ENCODE measurements at regions not wholly inside any gene's neighbourhood (a gene's known extent, or its start where the extent isn't known, plus 50 kb on each side); places are given as distances from the start of the nearest gene placed in this dataset.

DNA sequence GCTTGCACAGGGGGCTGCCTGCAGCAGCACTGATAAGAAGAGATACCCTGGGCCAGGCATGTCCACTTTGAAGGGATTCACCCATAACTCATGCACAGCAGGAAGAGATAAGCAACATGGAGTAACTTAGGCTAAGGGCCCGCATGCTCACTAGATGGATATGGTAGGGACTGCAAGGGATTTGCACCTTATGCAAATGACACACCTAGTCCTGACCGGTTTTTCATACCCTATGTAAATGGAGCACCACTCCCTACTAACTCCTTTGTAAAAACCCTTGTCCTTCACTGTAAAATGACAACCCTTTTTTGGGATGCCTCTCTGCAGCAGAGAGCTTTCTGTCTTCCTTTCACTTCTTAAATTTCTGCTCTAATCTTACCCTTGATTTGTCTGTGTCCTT, 658.9 kb upstream of the CCDC179 start:
- Mint-ChIP-seq H3K4me1 (no peaks in the 10 kb centered on the region), H3K9me3 (peaks cover 2% of the 10 kb centered on the region), H3K36me3 (ENCODE audit: low read depth) (no peaks in the 10 kb centered on the region), H3K27ac (no peak overlapping the region), H3K27me3 (no peaks in the 10 kb centered on the region), H3K4me3 (no peak overlapping the region)
- CTCF ChIA-PET = no interaction called here
- DNase-seq = no peak
- POLR2A ChIA-PET = no interaction called here

- POLR2A ChIA-PET = no interaction called here
- no peaks in the 10 kb centered on the region for H3K36me3 Mint-ChIP-seq (ENCODE audit: low read depth)
- no peaks in the 10 kb centered on the region for H3K27me3 Mint-ChIP-seq
- no peak overlapping the region for H3K27ac Mint-ChIP-seq
- H3K9me3 Mint-ChIP-seq = peaks cover 2% of the 10 kb centered on the region
- CTCF ChIA-PET = no interaction called here
- H3K4me3 Mint-ChIP-seq = no peak overlapping the region
- no peaks in the 10 kb centered on the region for H3K4me1 Mint-ChIP-seq
- DNase-seq = no peak
These were observed 660.1 kb upstream of the CCDC179 start for GRCh38 chr11:23520226-23520960.

- H3K27ac Mint-ChIP-seq = no peak overlapping the region
- H3K9me3 Mint-ChIP-seq = no peaks in the 10 kb centered on the region
- POLR2A ChIA-PET = no interaction called here
- CTCF ChIA-PET = no interaction called here
- H3K27me3 Mint-ChIP-seq = no peaks in the 10 kb centered on the region
- no peaks in the 10 kb centered on the region for H3K4me1 Mint-ChIP-seq
- H3K4me3 Mint-ChIP-seq = no peak overlapping the region
- no peak for DNase-seq
- H3K36me3 Mint-ChIP-seq (ENCODE audit: low read depth) = no peaks in the 10 kb centered on the region
These were observed 676.6 kb upstream of the CCDC179 start for GRCh38 chr11:23536907-23537306.

GRCh38 chr11:23539556-23539955, 679.3 kb upstream of the CCDC179 start:
- no peaks in the 10 kb centered on the region for H3K9me3 Mint-ChIP-seq
- no peak for DNase-seq
- no peaks in the 10 kb centered on the region for H3K27me3 Mint-ChIP-seq
- no peak overlapping the region for H3K27ac Mint-ChIP-seq
- CTCF ChIA-PET = interaction anchor here (1.0 to 1.3 kb wide), 2 partner anchors 14 kb away, joined by 3 to 5 read pairs; no protein-coding TSS in a partner anchor
- no peaks in the 10 kb centered on the region for H3K4me1 Mint-ChIP-seq
- H3K36me3 Mint-ChIP-seq (ENCODE audit: low read depth) = no peaks in the 10 kb centered on the region
- POLR2A ChIA-PET = no interaction called here
- H3K4me3 Mint-ChIP-seq = no peak overlapping the region

DNA sequence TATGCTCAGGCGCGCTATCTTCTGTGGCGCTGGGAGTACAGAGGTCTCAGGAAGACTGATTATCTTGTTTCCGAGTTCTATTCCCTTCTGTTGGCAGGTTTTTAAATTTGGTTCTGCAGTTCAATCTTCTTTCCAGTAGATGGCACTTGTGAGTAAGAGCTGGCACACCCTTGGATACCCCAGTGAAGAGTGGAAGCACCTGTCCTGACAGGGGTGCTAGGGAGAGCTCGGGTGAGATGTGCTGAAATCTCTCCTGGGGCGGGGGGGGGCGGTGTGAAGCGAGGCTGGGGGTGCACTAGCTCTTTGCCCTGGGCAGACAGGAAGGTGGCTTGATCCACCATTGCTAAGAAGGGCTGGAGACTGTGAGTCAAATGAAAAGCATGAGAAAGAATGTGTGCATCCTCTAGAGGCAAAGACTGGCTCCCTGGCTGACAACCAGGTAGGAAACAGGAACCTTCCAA, 679.9 kb upstream of the CCDC179 start:
- POLR2A ChIA-PET = no interaction called here
- Mint-ChIP-seq H3K27me3 (no peaks in the 10 kb centered on the region), H3K4me1 (no peaks in the 10 kb centered on the region), H3K27ac (no peak overlapping the region), H3K4me3 (no peak overlapping the region), H3K36me3 (ENCODE audit: low read depth) (no peaks in the 10 kb centered on the region), H3K9me3 (no peaks in the 10 kb centered on the region)
- DNase-seq = peak; percentile 9
- CTCF ChIA-PET = interaction anchor here (1.0 to 1.3 kb wide), 3 partner anchors 14 to 1729 kb away, joined by 3 to 5 read pairs (median 3); no protein-coding TSS in a partner anchor

- no peaks in the 10 kb centered on the region for H3K36me3 Mint-ChIP-seq (ENCODE audit: low read depth)
- no peaks in the 10 kb centered on the region for H3K4me1 Mint-ChIP-seq
- no peaks in the 10 kb centered on the region for H3K9me3 Mint-ChIP-seq
- ChIA-PET CTCF (no interaction called here), POLR2A (no interaction called here)
- no peaks in the 10 kb centered on the region for H3K27me3 Mint-ChIP-seq
- H3K4me3 Mint-ChIP-seq = no peak overlapping the region
- DNase-seq = no peak
- no peak overlapping the region for H3K27ac Mint-ChIP-seq
These were observed 681.9 kb upstream of the CCDC179 start for GRCh38 chr11:23542189-23542588.

DNA sequence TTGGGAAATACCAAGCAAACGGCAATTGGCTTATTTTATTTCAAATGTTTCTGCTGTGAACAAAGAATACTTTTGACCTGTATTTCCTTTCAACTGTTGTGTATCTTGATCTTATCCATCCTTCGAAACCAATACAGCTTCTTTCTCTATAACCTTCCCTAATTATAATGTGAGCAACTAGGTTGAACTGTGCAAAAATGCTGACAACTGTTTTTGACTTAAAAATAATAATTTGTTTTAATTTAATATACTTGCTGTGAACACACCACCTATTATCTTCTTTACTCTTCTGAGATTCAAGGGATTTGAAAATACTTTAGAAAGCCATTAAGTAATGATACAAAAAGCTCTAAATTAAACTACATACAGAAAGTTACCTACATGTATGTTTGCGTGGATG, 682.5 kb upstream of the CCDC179 start:
- Mint-ChIP-seq H3K36me3 (ENCODE audit: low read depth) (no peaks in the 10 kb centered on the region), H3K9me3 (no peaks in the 10 kb centered on the region), H3K27ac (no peak overlapping the region), H3K4me3 (no peak overlapping the region), H3K27me3 (no peaks in the 10 kb centered on the region), H3K4me1 (no peaks in the 10 kb centered on the region)
- ChIA-PET CTCF (no interaction called here), POLR2A (no interaction called here)
- DNase-seq = no peak

- Mint-ChIP-seq H3K4me3 (no peak overlapping the region), H3K27ac (no peak overlapping the region), H3K36me3 (ENCODE audit: low read depth) (no peaks in the 10 kb centered on the region), H3K9me3 (no peaks in the 10 kb centered on the region), H3K4me1 (no peaks in the 10 kb centered on the region), H3K27me3 (no peaks in the 10 kb centered on the region)
- DNase-seq = no peak
- ChIA-PET POLR2A (no interaction called here), CTCF (no interaction called here)
These were observed 683.5 kb upstream of the CCDC179 start for GRCh38 chr11:23543651-23544222.

- CTCF ChIA-PET = no interaction called here
- H3K27ac Mint-ChIP-seq = no peak overlapping the region
These were observed 691.4 kb upstream of the CCDC179 start for GRCh38 chr11:23551706-23552105.

DNA sequence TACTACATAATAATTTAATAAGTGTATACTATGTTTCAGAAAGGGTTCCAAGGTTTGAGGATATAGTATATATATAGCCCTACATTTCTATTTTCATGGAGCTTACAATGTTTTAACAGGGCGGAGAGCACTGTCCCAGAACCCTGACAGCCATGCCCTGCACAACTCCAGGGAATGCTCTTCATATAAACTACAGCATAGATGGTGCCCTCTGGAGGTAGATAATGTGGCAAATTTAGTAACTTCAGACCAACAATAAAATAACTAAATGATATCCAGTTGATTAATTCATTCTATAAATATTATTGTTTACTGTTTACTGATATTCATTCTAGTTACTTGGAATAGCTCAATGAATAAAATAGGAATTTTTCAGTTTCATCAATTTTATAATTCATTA, 693.7 kb upstream of the CCDC179 start:
- Mint-ChIP-seq H3K36me3 (ENCODE audit: low read depth) (no peaks in the 10 kb centered on the region), H3K27ac (no peak overlapping the region), H3K27me3 (no peaks in the 10 kb centered on the region), H3K4me1 (no peaks in the 10 kb centered on the region), H3K4me3 (no peak overlapping the region), H3K9me3 (no peaks in the 10 kb centered on the region)
- DNase-seq = no peak
- ChIA-PET CTCF (interaction anchor here (1.2 kb wide), 1 partner anchor 14 kb away, joined by 5 read pairs; no protein-coding TSS in a partner anchor), POLR2A (no interaction called here)

More at GRCh38 chr11:23551706-23552105, 691.4 kb upstream of the CCDC179 start:
- no peaks in the 10 kb centered on the region for H3K27me3 Mint-ChIP-seq
- H3K4me1 Mint-ChIP-seq = no peaks in the 10 kb centered on the region
- no peaks in the 10 kb centered on the region for H3K9me3 Mint-ChIP-seq
- DNase-seq = no peak
- no peak overlapping the region for H3K4me3 Mint-ChIP-seq
- POLR2A ChIA-PET = no interaction called here
- H3K36me3 Mint-ChIP-seq (ENCODE audit: low read depth) = no peaks in the 10 kb centered on the region

GRCh38 chr11:23555085-23555484, 694.8 kb upstream of the CCDC179 start:
- ChIA-PET POLR2A (no interaction called here), CTCF (no interaction called here)
- no peaks in the 10 kb centered on the region for H3K9me3 Mint-ChIP-seq
- H3K4me1 Mint-ChIP-seq = no peaks in the 10 kb centered on the region
- no peaks in the 10 kb centered on the region for H3K27me3 Mint-ChIP-seq
- H3K27ac Mint-ChIP-seq = no peak overlapping the region
- no peaks in the 10 kb centered on the region for H3K36me3 Mint-ChIP-seq (ENCODE audit: low read depth)
- DNase-seq = no peak
- H3K4me3 Mint-ChIP-seq = no peak overlapping the region

GRCh38 chr11:23556163-23556750, 696.0 kb upstream of the CCDC179 start:
- no peak for DNase-seq
- Mint-ChIP-seq H3K27me3 (no peaks in the 10 kb centered on the region), H3K36me3 (ENCODE audit: low read depth) (no peaks in the 10 kb centered on the region), H3K9me3 (no peaks in the 10 kb centered on the region), H3K27ac (no peak overlapping the region), H3K4me3 (no peak overlapping the region), H3K4me1 (no peaks in the 10 kb centered on the region)
- CTCF ChIA-PET = no interaction called here
- POLR2A ChIA-PET = interaction anchor here (0.6 kb wide), 1 partner anchor 39 kb away, joined by 3 read pairs; no protein-coding TSS in a partner anchor

DNA sequence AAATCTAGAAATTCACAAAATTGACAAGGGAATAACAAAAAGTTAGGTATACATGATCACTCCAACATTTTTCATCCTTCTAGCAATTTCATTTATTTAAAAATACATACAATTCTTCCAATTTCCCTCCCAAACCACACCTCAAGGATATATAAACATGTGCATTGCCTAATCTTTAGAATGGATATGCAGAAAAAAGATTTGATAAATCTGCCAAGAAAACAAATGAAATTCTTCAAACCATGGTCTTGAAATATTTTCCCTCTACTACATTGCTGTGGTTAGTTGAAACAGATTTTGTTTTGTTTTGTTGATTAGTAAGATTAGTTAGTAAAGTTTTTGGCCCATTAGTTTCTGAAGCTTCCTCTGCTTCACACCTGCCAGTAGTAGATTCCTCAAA, 703.3 kb upstream of the CCDC179 start:
- Mint-ChIP-seq H3K27ac (no peak overlapping the region), H3K27me3 (no peaks in the 10 kb centered on the region), H3K36me3 (ENCODE audit: low read depth) (no peaks in the 10 kb centered on the region), H3K4me3 (no peak overlapping the region), H3K9me3 (no peaks in the 10 kb centered on the region), H3K4me1 (no peaks in the 10 kb centered on the region)
- POLR2A ChIA-PET = no interaction called here
- CTCF ChIA-PET = no interaction called here
- no peak for DNase-seq
